Neuron (in vitro differentiated cells): ENCODE measurements at regions not wholly inside any gene's neighbourhood (a gene's known extent, or its start where the extent isn't known, plus 50 kb on each side); places are given as distances from the start of the nearest gene placed in this dataset.

Experiments
- H2AFZ ChIP-seq: one replicate; pipeline ENCODE4 v1.6.1; 2013; ENCODE audit warnings: low read depth, mild to moderate bottlenecking, inconsistent platforms, low read length, moderate library complexity
- H3K27me3 ChIP-seq: one replicate; pipeline ENCODE4 v1.6.1; 2013; ENCODE audit warnings: low read length; ENCODE audit not compliant: insufficient read depth
- H3K36me3 ChIP-seq: one replicate; pipeline ENCODE4 v1.6.1; 2013; ENCODE audit warnings: low read length; ENCODE audit not compliant: insufficient read depth
- H3K4me1 ChIP-seq: one replicate; pipeline ENCODE4 v1.6.1; 2013; ENCODE audit warnings: low read length; ENCODE audit not compliant: insufficient read depth
- H3K4me3 ChIP-seq: 2 replicates; pipeline ENCODE4 v1.5.1; 2013; ENCODE audit warnings: mild to moderate bottlenecking, low read length, moderate library complexity
- H3K9me3 ChIP-seq: one replicate; pipeline ENCODE4 v1.6.1; 2013; ENCODE audit warnings: low read length

DNA sequence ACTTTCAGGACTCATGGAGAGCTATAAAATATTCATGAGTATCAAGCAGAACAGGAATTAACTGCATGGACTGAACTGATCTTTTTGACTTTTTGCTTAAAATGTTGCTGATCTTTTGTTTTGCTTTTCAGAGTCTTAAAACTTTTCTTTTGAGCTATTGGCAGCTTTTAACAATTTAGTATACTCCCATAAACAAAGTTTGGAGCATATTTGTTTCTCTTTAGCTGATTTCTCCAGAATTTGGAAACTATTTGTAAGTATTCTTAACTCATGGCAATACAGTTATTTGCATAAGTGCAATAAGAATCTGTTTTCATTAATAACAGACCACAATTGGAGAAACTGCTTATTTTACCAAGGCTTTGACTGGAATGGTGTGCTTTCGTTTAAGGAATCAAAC, 73.4 kb upstream of the C1GALT1 start:
- no peaks in the 10 kb centered on the region for H3K4me1 ChIP-seq
- no peaks in the 10 kb centered on the region for H3K36me3 ChIP-seq
- H3K27me3 ChIP-seq, result no peaks in the 10 kb centered on the region
- H3K9me3 ChIP-seq, result no peaks in the 10 kb centered on the region
- no peak overlapping the region for H3K4me3 ChIP-seq
- H2AFZ ChIP-seq, result no peak overlapping the region

DNA sequence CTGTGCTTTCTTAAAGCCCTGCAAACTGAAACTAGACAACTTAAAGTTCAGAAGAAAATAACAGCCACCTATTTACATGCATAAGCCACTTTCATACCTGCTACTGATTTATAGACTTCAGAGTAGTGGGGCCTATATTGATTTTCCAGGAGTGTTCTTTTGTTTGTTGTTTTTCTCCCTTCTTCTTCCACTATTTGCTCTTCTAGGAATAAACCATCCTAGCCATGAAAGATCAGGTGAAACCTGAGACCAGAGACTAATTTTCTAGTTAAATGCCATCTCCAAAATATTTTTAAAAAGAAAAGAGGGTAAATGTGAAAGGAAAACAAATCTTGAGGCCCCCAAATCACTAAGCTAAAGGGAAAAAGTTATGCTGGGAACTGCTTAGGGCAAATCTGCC, 72.4 kb upstream of the C1GALT1 start:
- Histone ChIP-seq H3K9me3 (no peaks in the 10 kb centered on the region), H3K27me3 (no peaks in the 10 kb centered on the region), H3K36me3 (no peaks in the 10 kb centered on the region), H3K4me3 (no peak overlapping the region), H2AFZ (no peak overlapping the region), H3K4me1 (no peaks in the 10 kb centered on the region)

DNA sequence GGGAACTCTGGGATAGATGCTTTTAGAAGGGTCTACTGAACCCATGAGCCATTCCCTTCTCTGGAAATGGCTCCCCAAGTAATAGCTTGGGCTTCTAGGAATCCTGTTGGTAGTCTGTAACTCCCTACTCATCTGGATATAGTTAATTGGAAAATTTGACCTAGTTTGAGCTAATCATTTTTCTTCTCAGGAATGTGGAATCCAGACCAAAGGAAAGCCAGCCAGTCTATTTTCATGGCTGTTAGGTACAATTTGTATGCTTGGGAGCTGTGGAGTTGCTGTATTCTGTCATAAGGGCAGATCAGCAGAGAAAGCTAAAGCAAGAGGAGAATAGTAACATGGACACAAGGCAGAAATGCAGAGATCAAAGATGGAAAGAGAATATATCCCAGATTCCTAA, 71.6 kb upstream of the C1GALT1 start:
- Histone ChIP-seq H3K9me3 (no peaks in the 10 kb centered on the region), H3K27me3 (no peaks in the 10 kb centered on the region), H3K4me3 (no peak overlapping the region), H2AFZ (no peak overlapping the region), H3K4me1 (no peaks in the 10 kb centered on the region), H3K36me3 (no peaks in the 10 kb centered on the region)

DNA sequence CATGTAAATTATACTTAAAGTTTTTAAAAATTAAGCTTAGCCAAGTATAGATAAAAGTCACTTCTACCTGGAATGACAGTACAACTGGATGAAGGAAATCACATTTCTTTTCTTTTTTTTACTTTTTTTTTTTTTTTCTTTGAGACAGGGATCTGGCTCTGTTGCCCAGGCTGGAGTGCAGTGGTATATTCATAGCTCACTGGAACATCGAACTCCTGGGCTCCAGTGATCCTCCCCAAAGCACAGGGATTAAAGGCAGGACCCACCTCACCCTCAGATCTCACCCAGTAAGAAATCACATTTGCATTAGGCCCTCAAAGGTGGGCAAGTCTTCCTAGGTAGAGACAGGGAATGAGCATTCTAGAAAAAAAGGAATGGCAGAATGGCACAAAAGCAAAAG, 69.5 kb upstream of the C1GALT1 start:
- Histone ChIP-seq H3K9me3 (no peaks in the 10 kb centered on the region), H2AFZ (no peak overlapping the region), H3K4me1 (no peaks in the 10 kb centered on the region), H3K4me3 (no peak overlapping the region), H3K36me3 (no peaks in the 10 kb centered on the region), H3K27me3 (no peaks in the 10 kb centered on the region)

DNA sequence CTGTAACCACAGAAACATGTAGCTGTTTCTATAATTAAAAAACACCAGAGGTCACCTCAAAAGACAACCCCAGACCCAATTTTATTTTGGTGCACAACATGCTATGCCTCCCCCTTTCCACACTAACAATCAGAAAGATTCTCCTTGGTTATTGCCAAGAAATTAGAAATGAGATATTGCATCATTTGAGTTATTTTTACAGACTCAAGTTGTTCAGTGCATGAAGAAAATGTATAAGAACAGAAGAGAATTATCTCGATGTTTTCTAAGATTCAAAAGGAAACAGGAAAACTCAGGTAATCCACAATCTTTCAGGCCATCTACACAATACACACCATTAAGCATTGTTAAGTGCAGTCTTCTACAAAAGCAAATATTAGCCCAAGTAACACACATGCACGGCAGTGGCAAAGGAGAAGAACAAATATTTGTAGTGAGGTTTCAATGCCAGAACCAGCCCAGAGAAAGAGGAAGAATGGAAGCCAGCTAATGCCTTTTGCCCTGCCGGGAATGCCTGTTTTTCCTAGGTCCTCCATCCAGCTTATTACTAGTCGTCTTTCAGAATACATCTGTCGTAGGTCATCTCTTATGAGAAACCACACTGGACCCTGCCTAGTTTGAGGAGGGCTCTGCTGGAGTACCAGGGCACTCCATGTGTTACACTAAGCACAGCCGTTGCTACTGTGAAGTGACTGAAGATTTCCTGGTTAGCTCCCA, 67.6 kb upstream of the C1GALT1 start:
- Histone ChIP-seq H2AFZ (no peak overlapping the region), H3K4me1 (no peaks in the 10 kb centered on the region), H3K9me3 (no peaks in the 10 kb centered on the region), H3K4me3 (no peak overlapping the region), H3K36me3 (no peaks in the 10 kb centered on the region), H3K27me3 (no peaks in the 10 kb centered on the region)

DNA sequence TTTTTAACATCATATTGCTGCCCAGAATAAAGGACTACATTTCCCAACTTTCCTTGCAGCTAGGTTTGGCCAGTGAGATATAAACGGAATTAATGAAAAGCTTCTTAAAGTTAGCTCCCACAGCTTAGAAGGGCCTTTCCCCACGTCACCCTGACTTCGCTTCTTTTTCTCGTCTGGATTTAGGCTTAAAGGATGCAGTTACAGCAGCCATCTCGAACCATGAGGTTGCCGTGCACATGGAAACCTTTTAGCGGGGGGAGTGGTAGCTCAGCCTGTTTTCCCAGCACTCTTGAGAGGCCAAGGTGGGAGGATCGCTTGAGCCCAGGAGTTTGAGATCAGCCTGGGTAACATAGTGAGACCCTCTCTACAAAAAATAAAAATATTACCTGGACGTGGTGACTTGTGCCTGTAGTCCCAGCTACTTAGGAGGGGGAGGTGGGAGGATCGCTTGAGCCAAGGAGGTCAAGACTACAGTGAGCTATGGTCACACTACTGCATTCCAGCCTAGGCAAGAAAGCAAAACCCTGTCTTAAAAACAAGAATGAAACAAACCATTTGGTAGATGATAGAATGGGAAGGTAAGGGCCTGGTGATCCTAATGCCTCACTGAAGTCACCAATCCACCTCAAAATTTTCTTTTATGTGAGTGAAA, 64.3 kb upstream of the C1GALT1 start:
- H3K4me3 ChIP-seq, result no peak overlapping the region
- H3K27me3 ChIP-seq, result no peaks in the 10 kb centered on the region
- H3K36me3 ChIP-seq, result no peaks in the 10 kb centered on the region
- H3K4me1 ChIP-seq, result no peaks in the 10 kb centered on the region
- no peak overlapping the region for H2AFZ ChIP-seq
- H3K9me3 ChIP-seq, result no peaks in the 10 kb centered on the region

DNA sequence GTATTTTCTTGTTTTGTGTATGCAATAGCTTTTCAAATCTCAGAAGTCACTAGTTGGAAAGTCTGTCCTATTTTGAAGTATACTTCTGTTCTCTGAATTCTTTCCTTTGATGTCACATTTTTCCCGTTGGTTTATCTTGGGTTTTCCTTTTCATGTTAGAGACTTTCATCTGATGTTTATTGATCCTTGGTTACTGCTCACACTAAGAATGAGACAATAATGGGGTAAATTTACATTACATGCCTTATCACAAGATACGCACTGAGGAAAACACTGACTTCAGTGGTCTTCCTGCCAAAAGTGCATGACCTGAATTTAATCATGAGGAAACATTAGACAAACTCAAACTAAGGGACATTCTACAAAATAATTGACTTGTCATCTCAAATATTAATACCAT, 63.5 kb upstream of the C1GALT1 start:
- no peaks in the 10 kb centered on the region for H3K36me3 ChIP-seq
- no peak overlapping the region for H2AFZ ChIP-seq
- H3K9me3 ChIP-seq, result no peaks in the 10 kb centered on the region
- no peaks in the 10 kb centered on the region for H3K4me1 ChIP-seq
- no peak overlapping the region for H3K4me3 ChIP-seq
- H3K27me3 ChIP-seq, result no peaks in the 10 kb centered on the region

DNA sequence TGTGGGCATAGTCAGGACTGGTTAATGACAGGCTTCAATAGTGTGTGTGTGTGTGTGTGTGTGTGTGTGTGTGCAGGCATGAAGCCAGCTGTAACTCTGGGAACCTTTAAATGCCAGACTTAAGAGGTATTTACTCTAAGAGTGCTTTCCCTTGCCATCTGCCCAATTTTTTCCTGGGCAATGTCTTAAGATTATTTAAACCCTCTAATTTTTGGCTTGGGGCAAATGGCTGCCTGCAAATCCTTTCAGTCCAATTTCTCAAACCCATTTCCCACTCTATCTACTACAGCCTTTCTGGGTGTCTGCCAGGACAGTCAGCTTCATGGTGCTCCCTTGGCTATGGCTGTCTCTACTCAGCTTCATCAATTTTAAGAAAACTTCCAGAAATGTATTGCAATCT, 62.6 kb upstream of the C1GALT1 start:
- Histone ChIP-seq H3K9me3 (no peaks in the 10 kb centered on the region), H3K27me3 (no peaks in the 10 kb centered on the region), H3K4me1 (no peaks in the 10 kb centered on the region), H2AFZ (no peak overlapping the region), H3K4me3 (no peak overlapping the region), H3K36me3 (no peaks in the 10 kb centered on the region)

DNA sequence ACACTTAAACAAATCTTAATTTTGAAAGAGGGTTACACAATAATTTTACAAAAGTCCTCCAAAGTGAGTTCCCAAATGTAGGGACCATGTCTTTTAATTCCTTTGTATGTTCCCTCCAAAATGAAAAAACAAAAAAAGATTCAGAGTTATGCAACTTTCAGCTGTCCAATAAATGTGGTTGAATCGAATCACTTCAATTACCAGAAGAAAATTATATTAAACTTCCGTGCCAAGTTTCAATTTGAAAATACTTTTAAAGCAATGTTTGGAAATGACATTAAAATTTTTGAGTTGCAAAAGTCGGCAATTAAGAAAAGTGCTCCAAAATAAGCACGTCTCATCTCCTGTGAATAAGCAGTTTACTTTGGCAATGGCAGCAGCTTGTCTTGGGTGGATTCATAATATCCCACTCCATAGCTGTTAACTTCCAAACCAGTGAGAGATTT, 60.3 kb upstream of the C1GALT1 start:
- Histone ChIP-seq H2AFZ (no peak overlapping the region), H3K4me3 (no peak overlapping the region), H3K27me3 (no peaks in the 10 kb centered on the region), H3K36me3 (no peaks in the 10 kb centered on the region), H3K9me3 (no peaks in the 10 kb centered on the region), H3K4me1 (no peaks in the 10 kb centered on the region)

DNA sequence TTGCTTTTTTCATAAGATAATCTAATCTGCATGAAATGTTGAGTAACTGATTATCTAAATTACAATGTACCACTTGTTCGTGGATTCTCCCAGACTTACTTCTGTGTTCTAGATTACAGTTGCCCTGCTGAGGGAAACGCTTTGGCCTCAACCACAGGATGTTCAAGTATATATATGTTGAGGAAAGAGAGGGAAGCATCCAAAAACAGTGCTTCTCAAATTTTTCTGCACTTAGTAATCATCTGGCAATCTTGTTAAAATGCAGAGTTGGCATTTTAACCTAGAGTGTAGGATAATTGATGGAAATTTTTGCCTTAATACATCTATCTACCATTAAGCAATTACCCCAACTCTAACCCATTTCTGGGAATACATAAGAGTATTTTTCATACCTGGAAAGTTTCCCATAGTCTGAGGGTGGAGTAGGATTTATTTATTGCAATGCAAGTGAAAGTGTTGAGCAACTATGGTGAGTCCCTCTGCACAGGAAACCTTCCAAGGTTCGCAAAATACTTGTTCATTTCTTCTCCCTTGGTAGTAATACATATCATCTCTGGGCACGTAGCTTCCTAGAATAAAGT, 59.6 kb upstream of the C1GALT1 start:
- no peaks in the 10 kb centered on the region for H3K36me3 ChIP-seq
- H3K27me3 ChIP-seq, result no peaks in the 10 kb centered on the region
- H2AFZ ChIP-seq, result no peak overlapping the region
- H3K4me3 ChIP-seq, result no peak overlapping the region
- H3K9me3 ChIP-seq, result no peaks in the 10 kb centered on the region
- no peaks in the 10 kb centered on the region for H3K4me1 ChIP-seq

DNA sequence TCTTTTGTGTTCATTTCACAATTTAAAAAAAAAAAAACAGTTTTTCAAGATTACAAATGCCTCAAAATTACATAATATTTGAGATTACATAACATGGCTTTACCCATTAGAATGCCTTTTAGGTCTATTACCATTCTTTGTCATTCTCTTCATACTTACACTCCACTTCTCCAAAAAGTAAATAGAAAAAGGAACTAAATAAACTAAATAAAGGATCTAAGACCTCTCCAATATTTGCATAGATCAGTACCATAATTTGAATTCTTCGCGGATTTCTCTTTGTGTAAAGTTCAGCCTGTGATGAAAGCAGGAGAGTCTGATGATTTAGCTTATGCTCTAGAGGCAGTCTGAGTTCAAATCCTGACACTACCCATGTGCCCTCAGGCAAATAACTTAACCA, 56.4 kb upstream of the C1GALT1 start:
- no peaks in the 10 kb centered on the region for H3K27me3 ChIP-seq
- no peak overlapping the region for H3K4me3 ChIP-seq
- H3K36me3 ChIP-seq, result no peaks in the 10 kb centered on the region
- no peaks in the 10 kb centered on the region for H3K9me3 ChIP-seq
- H3K4me1 ChIP-seq, result no peaks in the 10 kb centered on the region
- H2AFZ ChIP-seq, result no peak overlapping the region

DNA sequence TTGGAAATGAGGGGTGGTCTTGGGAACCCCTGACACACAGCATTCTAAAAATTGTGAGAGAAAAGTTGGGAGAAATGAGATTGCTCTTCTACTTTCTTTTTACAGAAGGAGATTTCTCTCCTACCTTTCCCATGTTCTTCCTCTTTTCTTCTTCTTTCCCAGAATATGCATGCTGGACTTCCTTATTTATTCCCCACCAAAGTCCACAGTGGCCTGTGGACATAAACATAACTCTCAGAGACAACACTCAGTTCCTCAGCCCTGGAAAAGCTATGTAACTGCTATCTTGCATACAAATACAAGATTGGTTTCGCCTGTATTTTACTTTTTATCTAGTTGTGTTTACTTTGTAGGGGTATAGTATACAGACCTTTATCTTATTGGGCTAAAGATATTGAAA, 54.6 kb upstream of the C1GALT1 start:
- Histone ChIP-seq H3K36me3 (no peaks in the 10 kb centered on the region), H3K27me3 (no peaks in the 10 kb centered on the region)

DNA sequence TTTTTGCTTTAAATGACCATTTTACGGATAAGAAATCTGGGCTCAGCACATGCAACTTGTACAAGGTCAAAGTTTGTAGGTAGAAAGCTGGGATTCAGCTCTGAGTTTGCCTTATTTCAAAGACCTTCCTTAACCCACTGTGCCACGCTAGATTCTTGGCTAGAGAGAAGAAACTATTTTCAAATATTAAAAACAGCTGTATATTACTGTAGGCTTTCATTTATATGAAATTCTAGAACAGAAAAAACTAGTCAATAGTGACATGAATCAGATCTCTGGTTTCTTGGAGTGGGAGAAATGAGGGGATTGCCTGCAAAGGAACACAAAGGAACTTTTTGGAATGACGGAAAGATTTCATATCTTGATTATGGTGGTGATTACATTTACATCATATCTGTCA, 53.0 kb upstream of the C1GALT1 start:
- Histone ChIP-seq H3K36me3 (no peaks in the 10 kb centered on the region), H3K27me3 (no peaks in the 10 kb centered on the region), H3K4me3 (no peak overlapping the region), H3K9me3 (no peaks in the 10 kb centered on the region), H3K4me1 (no peaks in the 10 kb centered on the region), H2AFZ (no peak overlapping the region)

More for the DNA sequence above, 54.6 kb upstream of the C1GALT1 start:
- Histone ChIP-seq H3K4me3 (no peak overlapping the region), H3K9me3 (no peaks in the 10 kb centered on the region), H2AFZ (no peak overlapping the region), H3K4me1 (no peaks in the 10 kb centered on the region)
